Spleen (tissue), 11 donors: ENCODE measurements at regions not wholly inside any gene's neighbourhood (a gene's known extent, or its start where the extent isn't known, plus 50 kb on each side); places are given as distances from the start of the nearest gene placed in this dataset.
A peak's percentile ranks its signal among the peaks of the same experiment; 100 is the strongest.

Experiments used
- DNase-seq: peaks from one replicate; pipeline ENCODE4 v3.0.0-alpha.2; 2020
- H3K27ac ChIP-seq, 8 donors: fragments of 200-600 bp; sonication (generic) in 7 of 8; 1 replicate in 4 of 8; 2 replicates in 4 of 8; pipeline versions ENCODE4 v1.5.0 to v1.8.0; 2016 to 2021; ENCODE audit warnings: inconsistent platforms in 4 of 8, mild to moderate bottlenecking in 4 of 8, moderate library complexity in 1 of 8
- H3K27me3 ChIP-seq, 7 donors: fragments of 200-600 bp; sonication (generic) in 6 of 7; replicated peaks in 1 of 7; 1 replicate in 4 of 7; 2 replicates in 3 of 7; pipeline versions ENCODE4 v1.5.0 to v1.8.0; 2016 to 2021; ENCODE audit warnings: inconsistent platforms in 3 of 7, mild to moderate bottlenecking in 1 of 7
- H3K36me3 ChIP-seq, 6 donors: fragments of 200-600 bp; sonication (generic) in 5 of 6; 1 replicate in 4 of 6; 2 replicates in 2 of 6; pipeline versions ENCODE4 v1.5.0 to v1.8.0; 2016 to 2021; ENCODE audit warnings: inconsistent platforms in 2 of 6
- H3K4me1 ChIP-seq, 6 donors: fragments of 200-600 bp; sonication (generic) in 5 of 6; 1 replicate in 3 of 6; 2 replicates in 3 of 6; pipeline versions ENCODE4 v1.5.0 to v1.8.0; 2016 to 2021; ENCODE audit warnings: inconsistent platforms in 3 of 6
- H3K4me3 ChIP-seq, 8 donors: fragments of 200-600 bp; sonication (generic) in 7 of 8; 1 replicate in 4 of 8; 2 replicates in 4 of 8; pipeline versions ENCODE4 v1.5.0 to v1.8.0; 2016 to 2021; ENCODE audit warnings: inconsistent platforms in 4 of 8, mild to moderate bottlenecking in 4 of 8, moderate library complexity in 2 of 8
- H3K9me3 ChIP-seq, 8 donors: fragments of 200-600 bp; sonication (generic) in 7 of 8; 1 replicate in 4 of 8; 2 replicates in 4 of 8; pipeline versions ENCODE4 v1.5.0 to v1.8.0; 2016 to 2021; ENCODE audit warnings: inconsistent platforms in 4 of 8
- POLR2A ChIP-seq, 3 donors: fragments of 450-650 bp; IDR thresholded peaks; one replicate each; pipeline ENCODE4 v1.5.1; 2017; ENCODE audit warnings: antibody characterized with exemption in 3 of 3, mild to moderate bottlenecking in 1 of 3
- POLR2AphosphoS5 ChIP-seq, 3 donors: sonication (generic); formaldehyde crosslinking; IDR thresholded peaks; one replicate each; pipeline ENCODE4 v1.5.1; 2017; ENCODE audit warnings: antibody characterized with exemption in 3 of 3
- WGBS, 5 donors: extraction: QIAGEN DNeasy Blood & Tissue Kit in 3 of 5; methylation state at CpG; one replicate each; pipeline versions ENCODE4 v1.1.5 to v1.1.7; 2013 to 2018; 5-methylcytosine and 5-hydroxymethylcytosine counted together
- intact Hi-C: fragments of 100-400 bp; cut with DNase I; formaldehyde crosslinking; loops from one replicate; pipeline ENCODE4 v1.15.0; 2023; ENCODE audit warnings: low total_unique reads
- TF ChIP-seq, protein P1 (sequence below), 11 experiments: fragments of 200-600 bp in 7 of 11; fragments of 450-650 bp in 4 of 11; sonication (generic) in 4 of 11; IDR thresholded peaks in 8 of 11; conservative IDR thresholded peaks in 3 of 11; 1 replicate in 7 of 11; 2 replicates in 4 of 11; pipeline versions ENCODE4 v1.4.0 to v1.8.0; 2016 to 2021; ENCODE audit warnings: antibody characterized with exemption in 11 of 11, inconsistent platforms in 4 of 11, mild to moderate bottlenecking in 1 of 11
- donor health status: healthy with polysubstance abuse.
- donor health status: DM: no; HTN: no; CAD: no; lungs with moderate emphysema.
- donor health status: DM: no; HTN: no; CAD: no.
- donor health status: Bipolar disorder and iron deficiency.
- donor health status: healthy.
- donor health status: DM: no; HTN: no; CAD: no.
- donor health status: DM: yes; HTN: yes; CAD: no.

DNA sequence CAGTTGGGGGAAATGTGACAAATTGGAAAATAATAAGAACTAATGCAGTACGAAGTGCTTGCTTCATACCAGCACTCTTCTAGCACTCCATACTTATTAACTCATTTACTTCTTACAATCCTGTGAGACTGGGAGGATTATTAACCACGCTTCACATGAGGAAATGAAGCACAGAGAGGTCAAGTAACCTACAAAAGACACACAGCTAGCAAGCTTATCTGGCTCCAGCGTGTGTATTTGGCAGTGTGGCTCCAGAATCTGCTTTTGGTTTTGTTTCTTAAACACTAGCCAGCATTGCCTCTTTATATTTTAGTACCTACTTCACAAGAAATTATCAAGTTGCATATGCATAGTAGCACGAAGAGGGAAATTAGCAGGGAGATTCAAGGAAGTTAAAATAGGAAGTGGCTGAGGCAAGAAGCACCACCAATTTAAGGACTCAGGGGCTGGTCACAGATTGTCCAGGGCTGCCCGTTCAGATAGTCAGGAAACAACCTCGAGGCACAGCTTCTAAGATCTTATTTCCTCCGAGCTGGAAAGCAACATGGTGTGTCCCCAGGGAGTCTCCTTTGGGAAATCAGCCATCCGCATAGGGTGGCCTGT, 302.7 kb upstream of the PRDM1 start:
- H3K9me3 ChIP-seq, result no peaks in the 10 kb centered on the region
- no peaks in the 10 kb centered on the region for H3K36me3 ChIP-seq
- TF ChIP-seq POLR2A (IDR thresholded peaks at IDR 0.05), result no peak
- TF ChIP-seq, protein P1, sequence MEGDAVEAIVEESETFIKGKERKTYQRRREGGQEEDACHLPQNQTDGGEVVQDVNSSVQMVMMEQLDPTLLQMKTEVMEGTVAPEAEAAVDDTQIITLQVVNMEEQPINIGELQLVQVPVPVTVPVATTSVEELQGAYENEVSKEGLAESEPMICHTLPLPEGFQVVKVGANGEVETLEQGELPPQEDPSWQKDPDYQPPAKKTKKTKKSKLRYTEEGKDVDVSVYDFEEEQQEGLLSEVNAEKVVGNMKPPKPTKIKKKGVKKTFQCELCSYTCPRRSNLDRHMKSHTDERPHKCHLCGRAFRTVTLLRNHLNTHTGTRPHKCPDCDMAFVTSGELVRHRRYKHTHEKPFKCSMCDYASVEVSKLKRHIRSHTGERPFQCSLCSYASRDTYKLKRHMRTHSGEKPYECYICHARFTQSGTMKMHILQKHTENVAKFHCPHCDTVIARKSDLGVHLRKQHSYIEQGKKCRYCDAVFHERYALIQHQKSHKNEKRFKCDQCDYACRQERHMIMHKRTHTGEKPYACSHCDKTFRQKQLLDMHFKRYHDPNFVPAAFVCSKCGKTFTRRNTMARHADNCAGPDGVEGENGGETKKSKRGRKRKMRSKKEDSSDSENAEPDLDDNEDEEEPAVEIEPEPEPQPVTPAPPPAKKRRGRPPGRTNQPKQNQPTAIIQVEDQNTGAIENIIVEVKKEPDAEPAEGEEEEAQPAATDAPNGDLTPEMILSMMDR (IDR thresholded peaks at IDR 0.05 in 8 of 11, conservative IDR thresholded peaks at IDR 0.05 in 3 of 11), result no peak
- TF ChIP-seq POLR2AphosphoS5 (IDR thresholded peaks at IDR 0.05), result no peak
- intact Hi-C loops, result no loop called here
- peak overlapping the region in 2 of 8 donors; percentile 22 to 73 for H3K27ac ChIP-seq
- H3K4me1 ChIP-seq, result peaks cover 0 to 49% (median 22%) of the 10 kb centered on the region in 6 donors
- no peak overlapping the region for H3K4me3 ChIP-seq
- no peak for DNase-seq
- WGBS, 5 donors, result 42 to 67% (median 55%) methylated on average over 8 of the region's 8 CpGs
- no peaks in the 10 kb centered on the region for H3K27me3 ChIP-seq

DNA sequence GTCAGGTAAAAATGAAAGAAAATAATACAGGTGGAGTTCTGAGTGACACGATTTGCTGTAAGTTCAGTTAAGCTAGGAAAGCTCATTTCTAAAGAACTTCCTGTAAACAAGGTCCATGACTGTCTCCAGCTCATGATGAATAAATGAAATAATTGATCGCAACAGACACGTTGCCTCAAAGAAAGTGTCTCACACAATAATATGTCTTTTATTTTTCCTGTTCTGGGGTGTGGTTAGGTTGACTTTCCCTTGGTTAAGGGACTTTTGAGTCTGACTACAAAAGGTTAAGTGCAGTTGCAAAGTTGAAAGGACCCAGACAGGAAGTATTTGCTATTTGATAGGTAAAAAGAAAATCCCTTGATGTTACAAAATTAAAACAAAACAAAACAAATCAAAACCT, 304.2 kb upstream of the PRDM1 start:
- Histone ChIP-seq H3K27me3 (no peaks in the 10 kb centered on the region), H3K9me3 (no peaks in the 10 kb centered on the region), H3K27ac (no peak overlapping the region), H3K4me3 (no peak overlapping the region), H3K36me3 (no peaks in the 10 kb centered on the region), H3K4me1 (peaks cover 0 to 49% (median 22%) of the 10 kb centered on the region in 6 donors)
- 42 to 61% (median 48%) methylated on average over 3 of the region's 3 CpGs for WGBS, 5 donors
- DNase-seq, result no peak
- TF ChIP-seq POLR2AphosphoS5 (IDR thresholded peaks at IDR 0.05), result no peak
- TF ChIP-seq, protein P1 (IDR thresholded peaks at IDR 0.05 in 8 of 11, conservative IDR thresholded peaks at IDR 0.05 in 3 of 11), result no peak
- TF ChIP-seq POLR2A (IDR thresholded peaks at IDR 0.05), result no peak
- intact Hi-C loops, result no loop called here

DNA sequence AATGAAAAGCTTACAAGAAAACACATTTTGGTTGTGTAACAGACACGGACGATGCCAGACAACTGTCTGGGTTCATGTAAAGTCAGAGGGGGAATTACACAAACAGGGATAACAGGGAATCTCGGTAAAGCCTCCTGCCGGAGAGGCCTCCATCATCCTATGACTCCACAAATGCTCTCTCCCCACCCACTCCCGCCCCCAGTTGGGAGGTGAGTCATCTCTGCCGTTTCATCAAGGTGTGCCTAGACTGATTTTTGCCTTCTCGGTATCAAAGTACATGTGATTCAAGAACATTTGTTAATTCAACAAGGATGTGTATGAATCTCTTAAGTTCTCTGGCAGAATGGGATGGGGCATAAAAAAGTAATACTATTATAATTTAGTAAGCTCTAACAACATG, 304.9 kb upstream of the PRDM1 start:
- TF ChIP-seq POLR2AphosphoS5 (IDR thresholded peaks at IDR 0.05) (no peak), POLR2A (IDR thresholded peaks at IDR 0.05) (no peak)
- TF ChIP-seq, protein P1 (IDR thresholded peaks at IDR 0.05 in 8 of 11, conservative IDR thresholded peaks at IDR 0.05 in 3 of 11), result no peak
- Histone ChIP-seq H3K4me1 (peaks cover 0 to 46% (median 22%) of the 10 kb centered on the region in 6 donors), H3K9me3 (peaks cover 0 to 1% (median 0%) of the 10 kb centered on the region in 8 donors), H3K27ac (no peak overlapping the region), H3K4me3 (no peak overlapping the region), H3K27me3 (no peaks in the 10 kb centered on the region), H3K36me3 (no peaks in the 10 kb centered on the region)
- no peak for DNase-seq
- intact Hi-C loops, result no loop called here
- 75 to 86% (median 83%) methylated on average over 7 of the region's 7 CpGs for WGBS, 5 donors

DNA sequence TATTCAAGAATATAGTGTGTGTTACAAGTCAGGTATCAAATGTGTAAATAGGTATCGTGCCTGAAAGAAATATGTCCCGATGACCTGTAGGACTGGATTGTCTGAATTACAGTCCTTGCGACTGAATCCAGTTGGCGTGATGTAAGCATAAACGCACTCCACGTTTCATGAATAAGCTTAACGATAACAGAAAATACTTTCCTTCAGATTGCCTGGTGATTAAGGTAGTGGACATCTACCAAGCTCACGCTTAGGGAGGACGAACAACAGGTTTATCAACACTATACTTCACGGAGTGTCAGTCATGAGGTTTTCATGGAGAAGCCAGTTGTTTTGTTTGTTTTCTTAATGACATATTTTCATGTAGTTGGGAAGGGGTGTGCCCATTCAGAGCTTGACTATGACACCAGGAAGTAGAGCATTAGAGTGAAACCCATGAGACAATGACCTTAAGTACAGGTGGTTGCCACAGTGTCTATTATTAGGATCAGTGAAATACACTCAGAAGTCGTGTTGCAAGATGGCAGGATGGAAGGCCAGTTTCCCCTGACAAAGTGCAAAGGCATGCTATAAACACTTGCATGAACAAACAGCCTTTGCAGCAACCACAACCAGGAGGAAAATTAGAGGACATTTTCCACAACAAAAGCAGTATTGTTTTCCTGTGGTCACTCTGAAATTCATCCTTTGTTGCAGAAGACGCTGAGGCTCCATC, 305.8 kb upstream of the PRDM1 start:
- no peak for TF ChIP-seq POLR2A (IDR thresholded peaks at IDR 0.05)
- H3K4me3 ChIP-seq, result no peak overlapping the region
- no peaks in the 10 kb centered on the region for H3K27me3 ChIP-seq
- H3K36me3 ChIP-seq, result no peaks in the 10 kb centered on the region
- 85 to 92% (median 91%) methylated on average over 12 of the region's 12 CpGs for WGBS, 5 donors
- peaks cover 1 to 10% (median 7%) of the 10 kb centered on the region in 8 donors for H3K9me3 ChIP-seq
- H3K27ac ChIP-seq, result no peak overlapping the region
- H3K4me1 ChIP-seq, result peaks cover 0 to 37% (median 15%) of the 10 kb centered on the region in 6 donors
- intact Hi-C loops, result no loop called here
- no peak for DNase-seq
